Caco-2 (cell line): ENCODE measurements at regions not wholly inside any gene's neighbourhood (a gene's known extent, or its start where the extent isn't known, plus 50 kb on each side); places are given as distances from the start of the nearest gene placed in this dataset.

Experiments
- BruUV-seq: library from RNA; stranded (reverse); fragments of 400-500 nt; replicated peaks from 2 replicates; lab custom pipeline; 2021; lab: Mats Ljungman, UMichigan
- CTCF ChIA-PET: fragments of 300-600 bp; sonication (Branson Sonifier 250); formaldehyde crosslinking; loops from one replicate; lab custom pipeline; 2022; ENCODE audit warnings: antibody characterized with exemption; lab: Charles Lee
- POLR2A ChIA-PET: fragments of 300-600 bp; sonication (Branson Sonifier 250); formaldehyde crosslinking; loops from one replicate; lab custom pipeline; 2022; ENCODE audit warnings: antibody characterized with exemption; lab: Charles Lee
- DNase-seq, 2 experiments: peaks; one replicate each; pipeline versions ENCODE4 v3.0.0 to v3.0.0-alpha.2; 2020 to 2022
- H3K27me3 ChIP-seq: replicated peaks from 2 replicates; pipeline ENCODE4 v1.6.0; 2011; ENCODE audit warnings: low read length; ENCODE audit not compliant: control insufficient read depth, insufficient read depth
- H3K36me3 ChIP-seq: 2 replicates; pipeline ENCODE4 v1.5.1; 2011; ENCODE audit warnings: low read length; ENCODE audit not compliant: control insufficient read depth, insufficient read depth
- H3K4me1 ChIP-seq: fragments of 250-450 bp; sonication (Bioruptor Pico); 2 replicates; pipeline ENCODE4 v1.5.1; 2020; ENCODE audit warnings: mild to moderate bottlenecking
- H3K4me3 ChIP-seq: 2 replicates; pipeline ENCODE4 v1.5.1; 2011; ENCODE audit warnings: low read depth, mild to moderate bottlenecking, control low read depth, low read length
- H3K9me3 ChIP-seq: fragments of 250-450 bp; sonication (Bioruptor Pico); 2 replicates; pipeline ENCODE4 v1.5.1; 2020; ENCODE audit warnings: mild to moderate bottlenecking, moderate library complexity
- H3K27ac Mint-ChIP-seq: one replicate; pipeline ENCODE4 v1.8.0; 2022; ENCODE audit warnings: mixed read lengths; ENCODE audit not compliant: unreplicated experiment
- H3K27me3 Mint-ChIP-seq: one replicate; pipeline ENCODE4 v1.8.0; 2022; ENCODE audit warnings: mixed read lengths; ENCODE audit not compliant: insufficient read depth, unreplicated experiment
- H3K36me3 Mint-ChIP-seq: one replicate; pipeline ENCODE4 v1.8.0; 2022; ENCODE audit warnings: mild to moderate bottlenecking, mixed read lengths; ENCODE audit not compliant: insufficient read depth, unreplicated experiment
- H3K4me1 Mint-ChIP-seq: one replicate; pipeline ENCODE4 v1.8.0; 2022; ENCODE audit warnings: low read depth, mixed read lengths; ENCODE audit not compliant: unreplicated experiment
- H3K4me3 Mint-ChIP-seq: one replicate; pipeline ENCODE4 v1.8.0; 2022; ENCODE audit warnings: mild to moderate bottlenecking, moderate library complexity, mixed read lengths; ENCODE audit not compliant: unreplicated experiment
- H3K9me3 Mint-ChIP-seq: one replicate; pipeline ENCODE4 v1.8.0; 2022; ENCODE audit warnings: mixed read lengths; ENCODE audit not compliant: unreplicated experiment
- CTCF ChIP-seq, 2 experiments: fragments of 200-600 bp in 1 of 2; IDR thresholded peaks; 1 replicate in 1 of 2; 2 replicates in 1 of 2; pipeline versions ENCODE4 v1.5.1 to v1.8.0; 2011 to 2022; ENCODE audit warnings: antibody characterized with exemption in 1 of 2, control low read depth in 1 of 2, inconsistent platforms in 1 of 2, low read depth in 1 of 2, low read length in 1 of 2, mild to moderate bottlenecking in 1 of 2, moderate library complexity in 1 of 2; ENCODE audit not compliant: insufficient read depth in 1 of 2, severe bottlenecking in 1 of 2, unreplicated experiment in 1 of 2
- intact Hi-C: fragments of 100-400 bp; cut with micrococcal nuclease; formaldehyde crosslinking; loops from one replicate; pipeline ENCODE4 v1.10.0; 2022; ENCODE audit not compliant: unreplicated experiment

- BruUV-seq = no TSS peak
- intact Hi-C loops = loop anchor here (2.0 to 10.0 kb wide), 4 partner anchors 26 to 412 kb away; partner anchors contain the start of gene TBC1D5
- Mint-ChIP-seq H3K9me3 (no peaks in the 10 kb centered on the region), H3K4me3 (peak overlapping the region; percentile 52), H3K27ac (peak overlapping the region; percentile 56), H3K4me1 (peaks cover 26% of the 10 kb centered on the region), H3K36me3 (no peaks in the 10 kb centered on the region), H3K27me3 (no peaks in the 10 kb centered on the region)
- DNase-seq = no peak
- TF ChIP-seq CTCF (IDR thresholded peaks at IDR 0.05; ENCODE audit: insufficient read depth in 1 of 2, low read depth in 1 of 2, low read length in 1 of 2, severe bottlenecking in 1 of 2, unreplicated experiment in 1 of 2) = no peak
- CTCF ChIA-PET = no interaction called here
- Histone ChIP-seq H3K4me1 (peaks cover 35% of the 10 kb centered on the region), H3K9me3 (no peaks in the 10 kb centered on the region), H3K27me3 (no peaks in the 10 kb centered on the region), H3K36me3 (no peaks in the 10 kb centered on the region), H3K4me3 (no peak overlapping the region)
- POLR2A ChIA-PET = no interaction called here
Observed at GRCh38 chr3:17972476-17972875, 230.0 kb upstream of the TBC1D5 start.

DNA sequence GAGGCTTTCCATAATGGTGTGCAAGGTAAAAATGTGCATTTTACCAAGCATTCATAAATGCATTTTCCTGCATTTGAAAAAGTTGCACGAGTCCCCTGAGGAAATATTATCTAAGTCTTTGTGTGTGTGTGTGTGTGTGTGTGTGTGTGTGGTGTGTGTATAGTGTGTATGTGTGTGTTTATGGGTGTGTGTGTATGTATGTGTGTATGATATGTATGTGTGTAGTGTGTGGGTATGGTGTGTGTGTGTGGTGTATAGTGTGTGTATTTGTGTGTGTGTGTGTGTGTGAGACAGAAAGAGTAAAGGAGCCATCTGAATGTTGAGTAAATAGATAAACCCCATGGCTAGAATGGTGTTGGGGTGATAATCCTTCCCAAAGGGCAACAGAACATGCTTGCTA is 229.6 kb upstream of the TBC1D5 start:
- H3K4me3 Mint-ChIP-seq = no peak overlapping the region
- H3K9me3 ChIP-seq = no peaks in the 10 kb centered on the region
- DNase-seq = no peak
- TF ChIP-seq CTCF (IDR thresholded peaks at IDR 0.05; ENCODE audit: insufficient read depth in 1 of 2, low read depth in 1 of 2, low read length in 1 of 2, severe bottlenecking in 1 of 2, unreplicated experiment in 1 of 2) = no peak
- H3K4me1 ChIP-seq = peaks cover 35% of the 10 kb centered on the region
- CTCF ChIA-PET = no interaction called here
- no peaks in the 10 kb centered on the region for H3K27me3 Mint-ChIP-seq
- intact Hi-C loops = loop anchor here (2.0 to 10.0 kb wide), 4 partner anchors 25 to 413 kb away; partner anchors contain the start of gene TBC1D5
- POLR2A ChIA-PET = no interaction called here
- no TSS peak for BruUV-seq
- H3K27ac Mint-ChIP-seq = peak overlapping the region; percentile 7
- H3K36me3 ChIP-seq = no peaks in the 10 kb centered on the region
- peaks cover 26% of the 10 kb centered on the region for H3K4me1 Mint-ChIP-seq
- H3K27me3 ChIP-seq = no peaks in the 10 kb centered on the region
- no peak overlapping the region for H3K4me3 ChIP-seq
- no peaks in the 10 kb centered on the region for H3K36me3 Mint-ChIP-seq
- H3K9me3 Mint-ChIP-seq = no peaks in the 10 kb centered on the region

GRCh38 chr3:17969985-17970568 is 227.6 kb upstream of the TBC1D5 start:
- no peak for TF ChIP-seq CTCF (IDR thresholded peaks at IDR 0.05; ENCODE audit: insufficient read depth in 1 of 2, low read depth in 1 of 2, low read length in 1 of 2, severe bottlenecking in 1 of 2, unreplicated experiment in 1 of 2)
- intact Hi-C loops = loop anchor here (5.0 to 10.0 kb wide), 2 partner anchors 228 to 415 kb away; partner anchors contain the start of gene TBC1D5
- no peak for DNase-seq
- CTCF ChIA-PET = interaction anchor here (0.6 to 0.7 kb wide), 2 partner anchors 76 to 582 kb away, joined by 3 read pairs; no protein-coding TSS in a partner anchor
- H3K4me3 Mint-ChIP-seq = no peak overlapping the region
- Histone ChIP-seq H3K4me3 (no peak overlapping the region), H3K9me3 (no peaks in the 10 kb centered on the region), H3K4me1 (peaks cover 35% of the 10 kb centered on the region), H3K27me3 (no peaks in the 10 kb centered on the region), H3K36me3 (no peaks in the 10 kb centered on the region)
- no TSS peak for BruUV-seq
- H3K9me3 Mint-ChIP-seq = no peaks in the 10 kb centered on the region
- H3K27me3 Mint-ChIP-seq = no peaks in the 10 kb centered on the region
- no peaks in the 10 kb centered on the region for H3K36me3 Mint-ChIP-seq
- peaks cover 26% of the 10 kb centered on the region for H3K4me1 Mint-ChIP-seq
- POLR2A ChIA-PET = interaction anchor here (0.7 kb wide), 1 partner anchor 361 kb away, joined by 5 read pairs; no protein-coding TSS in a partner anchor
- no peak overlapping the region for H3K27ac Mint-ChIP-seq
